H9 (cell line): ENCODE measurements at regions not wholly inside any gene's neighbourhood (a gene's known extent, or its start where the extent isn't known, plus 50 kb on each side); places are given as distances from the start of the nearest gene placed in this dataset.

Source experiments
- DNase-seq: peaks from one replicate; pipeline ENCODE4 v3.0.0-alpha.2; 2017
- H2AFZ ChIP-seq: one replicate; pipeline ENCODE4 v1.6.1; 2013; ENCODE audit warnings: mild to moderate bottlenecking, low read length, control low read depth, moderate library complexity
- H2AK5ac ChIP-seq: 2 replicates; pipeline ENCODE4 v1.6.1; 2013; ENCODE audit warnings: low read length, control low read depth, mixed read lengths; ENCODE audit not compliant: insufficient read length
- H2BK120ac ChIP-seq: one replicate; pipeline ENCODE4 v1.6.1; 2013; ENCODE audit warnings: low read depth, mild to moderate bottlenecking, low read length, control low read depth, inconsistent platforms; ENCODE audit not compliant: poor library complexity, severe bottlenecking
- H2BK12ac ChIP-seq: 2 replicates; pipeline ENCODE4 v1.6.1; 2013; ENCODE audit warnings: low read length, control low read depth, mixed read lengths, low read depth; ENCODE audit not compliant: insufficient read length
- H2BK15ac ChIP-seq: 2 replicates; pipeline ENCODE4 v1.6.1; 2013; ENCODE audit warnings: low read depth, low read length, control low read depth
- H2BK20ac ChIP-seq: one replicate; pipeline ENCODE4 v1.6.1; 2013; ENCODE audit warnings: low read depth, mild to moderate bottlenecking, low read length, control low read depth, inconsistent platforms; ENCODE audit not compliant: poor library complexity, severe bottlenecking
- H2BK5ac ChIP-seq: 2 replicates; pipeline ENCODE4 v1.6.1; 2013; ENCODE audit warnings: low read length, control low read depth, mixed read lengths; ENCODE audit not compliant: insufficient read length
- H3K14ac ChIP-seq: 2 replicates; pipeline ENCODE4 v1.6.1; 2013; ENCODE audit warnings: low read length, control low read depth; ENCODE audit not compliant: insufficient read depth
- H3K18ac ChIP-seq: 2 replicates; pipeline ENCODE4 v1.6.1; 2013; ENCODE audit warnings: low read depth, mild to moderate bottlenecking, mixed read lengths, low read length, control low read depth; ENCODE audit not compliant: insufficient read length
- H3K23ac ChIP-seq: 2 replicates; pipeline ENCODE4 v1.6.1; 2013; ENCODE audit warnings: low read length, control low read depth, mixed read lengths, low read depth; ENCODE audit not compliant: insufficient read length
- H3K23me2 ChIP-seq: 2 replicates; pipeline ENCODE4 v1.6.1; 2013; ENCODE audit warnings: low read depth, mild to moderate bottlenecking, mixed read lengths, low read length, control low read depth; ENCODE audit not compliant: insufficient read length, poor library complexity, severe bottlenecking
- H3K27ac ChIP-seq: 2 replicates; pipeline ENCODE4 v1.5.1; 2013; ENCODE audit warnings: low read length, control low read depth, mixed read lengths, low read depth; ENCODE audit not compliant: insufficient read length
- H3K27me3 ChIP-seq: 2 replicates; pipeline ENCODE4 v1.6.1; 2013; ENCODE audit warnings: low read length, control low read depth, inconsistent platforms; ENCODE audit not compliant: insufficient read depth
- H3K4ac ChIP-seq: 2 replicates; pipeline ENCODE4 v1.6.1; 2013; ENCODE audit warnings: low read depth, mild to moderate bottlenecking, control low read depth, inconsistent platforms, low read length, moderate library complexity
- H3K4me1 ChIP-seq: 2 replicates; pipeline ENCODE4 v1.6.1; 2013; ENCODE audit warnings: low read length, control low read depth, inconsistent platforms; ENCODE audit not compliant: insufficient read depth
- H3K4me2 ChIP-seq: 2 replicates; pipeline ENCODE4 v1.6.1; 2013; ENCODE audit warnings: low read length, control low read depth, mixed read lengths; ENCODE audit not compliant: insufficient read length, insufficient read depth
- H3K56ac ChIP-seq: 2 replicates; pipeline ENCODE4 v1.6.1; 2013; ENCODE audit warnings: low read depth, mild to moderate bottlenecking, mixed read lengths, low read length, control low read depth; ENCODE audit not compliant: insufficient read length
- H3K79me1 ChIP-seq: 2 replicates; pipeline ENCODE4 v1.6.1; 2013; ENCODE audit warnings: low read depth, mild to moderate bottlenecking, moderate library complexity, low read length, control low read depth, inconsistent platforms; ENCODE audit not compliant: insufficient read depth, poor library complexity, severe bottlenecking
- H3K79me2 ChIP-seq: 2 replicates; pipeline ENCODE4 v1.6.1; 2013; ENCODE audit warnings: low read length, control low read depth, inconsistent platforms; ENCODE audit not compliant: insufficient read depth
- H3K9ac ChIP-seq: 2 replicates; pipeline ENCODE4 v1.6.1; 2013; ENCODE audit warnings: low read length, control low read depth, mixed read lengths; ENCODE audit not compliant: insufficient read length; ENCODE audit errors: extremely low read depth
- H3K9me3 ChIP-seq: one replicate; pipeline ENCODE4 v1.6.1; 2013; ENCODE audit warnings: low read depth, low read length, inconsistent platforms; ENCODE audit not compliant: control insufficient read depth
- H3T11ph ChIP-seq: one replicate; pipeline ENCODE4 v1.6.1; 2013; ENCODE audit warnings: mild to moderate bottlenecking, low read length, control low read depth, inconsistent platforms
- H4K20me1 ChIP-seq: one replicate; pipeline ENCODE4 v1.6.1; 2013; ENCODE audit not compliant: control insufficient read depth, insufficient read length, insufficient read depth
- H4K5ac ChIP-seq: 2 replicates; pipeline ENCODE4 v1.6.1; 2013; ENCODE audit warnings: low read depth, mild to moderate bottlenecking, mixed read lengths, low read length, control low read depth; ENCODE audit not compliant: insufficient read length
- H4K8ac ChIP-seq: replicated peaks from 2 replicates; pipeline ENCODE4 v1.6.1; 2013; ENCODE audit warnings: low read length, control low read depth, mixed read lengths, low read depth; ENCODE audit not compliant: insufficient read length
- H4K91ac ChIP-seq: 2 replicates; pipeline ENCODE4 v1.6.1; 2013; ENCODE audit warnings: low read depth, mild to moderate bottlenecking, moderate library complexity, mixed read lengths, low read length, control low read depth; ENCODE audit not compliant: insufficient read length
- H3K27ac Mint-ChIP-seq, 3 experiments: 2 replicates in 2 of 3; 3 replicates in 1 of 3; pipeline ENCODE4 v1.8.0; 2020 to 2021; ENCODE audit warnings: mixed read lengths in 3 of 3, mild to moderate bottlenecking in 1 of 3, moderate library complexity in 1 of 3
- H3K27me3 Mint-ChIP-seq: 2 replicates; pipeline ENCODE4 v1.8.0; 2021; ENCODE audit warnings: low read depth, mild to moderate bottlenecking, moderate library complexity, mixed read lengths
- H3K36me3 Mint-ChIP-seq, 3 experiments: 2 replicates in 2 of 3; 3 replicates in 1 of 3; pipeline ENCODE4 v1.8.0; 2020 to 2021; ENCODE audit warnings: low read depth in 3 of 3, mixed read lengths in 3 of 3; ENCODE audit not compliant: insufficient read depth in 1 of 3
- H3K4me1 Mint-ChIP-seq, 2 experiments: 2 replicates each; pipeline ENCODE4 v1.8.0; 2020; ENCODE audit warnings: mixed read lengths in 2 of 2
- H3K4me3 Mint-ChIP-seq, 2 experiments: 2 replicates in 1 of 2; 3 replicates in 1 of 2; pipeline ENCODE4 v1.8.0; 2020 to 2021; ENCODE audit warnings: mild to moderate bottlenecking in 2 of 2, mixed read lengths in 2 of 2, moderate library complexity in 1 of 2
- H3K9me3 Mint-ChIP-seq, 2 experiments: 2 replicates in 1 of 2; 3 replicates in 1 of 2; pipeline ENCODE4 v1.8.0; 2020; ENCODE audit warnings: mild to moderate bottlenecking in 2 of 2, mixed read lengths in 2 of 2, moderate library complexity in 1 of 2
- WGBS: extraction: QIAGEN DNeasy Blood & Tissue Kit; methylation state at CpG from one replicate; pipeline ENCODE4 v1.1.7; 2013; ENCODE audit warnings: missing lambda C conversion rate, low lambda C conversion rate, mixed read lengths; ENCODE audit not compliant: insufficient read length; ENCODE audit errors: extremely low coverage; 5-methylcytosine and 5-hydroxymethylcytosine counted together
- TF ChIP-seq, protein P1 (sequence below): fragments of 200-600 bp; sonication (generic); conservative IDR thresholded peaks from 3 replicates; pipeline ENCODE4 v1.8.0; 2021; ENCODE audit warnings: antibody characterized with exemption, mild to moderate bottlenecking

DNA sequence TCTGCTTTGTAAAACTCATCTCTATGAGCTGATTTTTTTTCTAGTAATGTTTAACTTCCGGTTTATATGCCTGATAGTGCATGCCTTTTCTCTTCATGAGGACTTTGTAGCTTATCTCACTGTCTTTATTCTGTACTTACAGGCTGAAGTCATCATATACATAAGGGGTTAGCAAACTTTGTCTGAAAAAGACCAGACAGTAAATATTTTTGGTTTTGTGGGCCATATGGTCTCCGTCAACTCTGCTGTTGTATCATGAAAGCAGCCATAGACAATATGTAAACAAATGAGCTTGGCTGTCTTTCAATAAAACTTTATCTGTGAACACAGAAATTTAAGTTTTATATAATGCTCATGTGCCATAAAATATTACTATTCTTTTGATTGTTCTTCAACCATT, 172.1 kb downstream of the GXYLT1 start:
- no peaks in the 10 kb centered on the region for H3K9me3 ChIP-seq
- H3K23ac ChIP-seq: no peak overlapping the region
- H3K18ac ChIP-seq: no peak overlapping the region
- no peak for DNase-seq
- peaks cover 5% of the 10 kb centered on the region; the same call in 1 of the 2 replicates for H3K4me1 ChIP-seq
- no peaks in the 10 kb centered on the region for H3K79me1 ChIP-seq
- peaks cover 0 to 2% (median 1%) of the 10 kb centered on the region in 3 experiments; a peak in 3 of 7 replicates for H3K36me3 Mint-ChIP-seq
- H3K27ac Mint-ChIP-seq: no peak overlapping the region
- H2BK20ac ChIP-seq: no peak overlapping the region
- H4K91ac ChIP-seq: no peak overlapping the region
- H2AFZ ChIP-seq: no peak overlapping the region
- H3K4ac ChIP-seq: no peak overlapping the region
- H3K4me2 ChIP-seq: no peak overlapping the region
- H2BK12ac ChIP-seq: no peak overlapping the region
- H3K4me3 Mint-ChIP-seq: no peak overlapping the region
- H3T11ph ChIP-seq: no peak overlapping the region
- no peaks in the 10 kb centered on the region for H4K20me1 ChIP-seq
- no peaks in the 10 kb centered on the region for H3K9me3 Mint-ChIP-seq
- no peak overlapping the region for H3K27ac ChIP-seq
- no peak overlapping the region for H3K56ac ChIP-seq
- H2AK5ac ChIP-seq: no peak overlapping the region
- no CpG with 5 or more reads among the region's 2 CpGs for WGBS
- no peak overlapping the region for H2BK120ac ChIP-seq
- H3K14ac ChIP-seq: no peak overlapping the region
- 0 out of 2 replicates have a peak, but pooled peaks cover 2% of the 10 kb centered on the region for H3K27me3 Mint-ChIP-seq
- no peak overlapping the region for H3K9ac ChIP-seq
- no peaks in the 10 kb centered on the region for H3K27me3 ChIP-seq
- no peak overlapping the region for H2BK5ac ChIP-seq
- no peak overlapping the region for H4K8ac ChIP-seq
- H3K23me2 ChIP-seq: no peaks in the 10 kb centered on the region
- H3K4me1 Mint-ChIP-seq: peaks cover 10 to 13% of the 10 kb centered on the region in 2 experiments
- H2BK15ac ChIP-seq: no peak overlapping the region
- TF ChIP-seq, protein P1, sequence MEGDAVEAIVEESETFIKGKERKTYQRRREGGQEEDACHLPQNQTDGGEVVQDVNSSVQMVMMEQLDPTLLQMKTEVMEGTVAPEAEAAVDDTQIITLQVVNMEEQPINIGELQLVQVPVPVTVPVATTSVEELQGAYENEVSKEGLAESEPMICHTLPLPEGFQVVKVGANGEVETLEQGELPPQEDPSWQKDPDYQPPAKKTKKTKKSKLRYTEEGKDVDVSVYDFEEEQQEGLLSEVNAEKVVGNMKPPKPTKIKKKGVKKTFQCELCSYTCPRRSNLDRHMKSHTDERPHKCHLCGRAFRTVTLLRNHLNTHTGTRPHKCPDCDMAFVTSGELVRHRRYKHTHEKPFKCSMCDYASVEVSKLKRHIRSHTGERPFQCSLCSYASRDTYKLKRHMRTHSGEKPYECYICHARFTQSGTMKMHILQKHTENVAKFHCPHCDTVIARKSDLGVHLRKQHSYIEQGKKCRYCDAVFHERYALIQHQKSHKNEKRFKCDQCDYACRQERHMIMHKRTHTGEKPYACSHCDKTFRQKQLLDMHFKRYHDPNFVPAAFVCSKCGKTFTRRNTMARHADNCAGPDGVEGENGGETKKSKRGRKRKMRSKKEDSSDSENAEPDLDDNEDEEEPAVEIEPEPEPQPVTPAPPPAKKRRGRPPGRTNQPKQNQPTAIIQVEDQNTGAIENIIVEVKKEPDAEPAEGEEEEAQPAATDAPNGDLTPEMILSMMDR: no peak
- no peak overlapping the region for H4K5ac ChIP-seq
- H3K79me2 ChIP-seq: no peaks in the 10 kb centered on the region
